ENCODE measurements at regions not wholly inside any gene's neighbourhood (a gene's known extent, or its start where the extent isn't known, plus 50 kb on each side); places are given as distances from the start of the nearest gene placed in this dataset.

- H3K4me1 ChIP-seq (ENCODE audit: insufficient read depth), result no peaks in the 10 kb centered on the region
- H4K20me1 ChIP-seq (ENCODE audit: insufficient read depth, poor library complexity, severe bottlenecking), result no peaks in the 10 kb centered on the region
- H3K4me2 ChIP-seq, result no peak overlapping the region
- no peaks in the 10 kb centered on the region for H3K79me2 ChIP-seq
- no peak overlapping the region for H3K4me3 ChIP-seq
- no peak for TF ChIP-seq CTCF (IDR thresholded peaks at IDR 0.05; ENCODE audit: poor library complexity)
- no peak for TF ChIP-seq EZH2 (IDR thresholded peaks at IDR 0.05; ENCODE audit: borderline replicate concordance)
- no peak for TF ChIP-seq EZH2phosphoT487 (IDR thresholded peaks at IDR 0.05; ENCODE audit: low read depth, severe bottlenecking, unreplicated experiment)
- H2AFZ ChIP-seq, result no peak overlapping the region
- no peaks in the 10 kb centered on the region for H3K36me3 ChIP-seq (replicated peaks; ENCODE audit: insufficient read depth, low read depth)
- WGBS (ENCODE audit: low lambda C conversion rate, missing lambda C conversion rate), result 75% methylated on average over 3 of the region's 3 CpGs
- H3K27ac ChIP-seq, result no peak overlapping the region
- no peaks in the 10 kb centered on the region for H3K9me2 ChIP-seq (replicated peaks; ENCODE audit: insufficient read depth)
- no peak for DNase-seq (ENCODE audit: low spot score)
- no peaks in the 10 kb centered on the region for H3K27me3 ChIP-seq
- no peaks in the 10 kb centered on the region for H3K9me3 ChIP-seq (ENCODE audit: low read depth)
Measured at GRCh38 chr11:90803366-90803765, 580.5 kb upstream of the CHORDC1 start.

- Histone ChIP-seq H3K36me3 (replicated peaks; ENCODE audit: insufficient read depth, low read depth) (no peaks in the 10 kb centered on the region), H3K9me2 (replicated peaks; ENCODE audit: insufficient read depth) (no peaks in the 10 kb centered on the region), H3K4me2 (no peak overlapping the region), H3K4me1 (ENCODE audit: insufficient read depth) (no peaks in the 10 kb centered on the region), H2AFZ (no peak overlapping the region), H3K27me3 (no peaks in the 10 kb centered on the region), H3K27ac (no peak overlapping the region), H3K79me2 (no peaks in the 10 kb centered on the region), H4K20me1 (ENCODE audit: insufficient read depth, poor library complexity, severe bottlenecking) (no peaks in the 10 kb centered on the region), H3K9me3 (ENCODE audit: low read depth) (no peaks in the 10 kb centered on the region), H3K4me3 (no peak overlapping the region)
- TF ChIP-seq EZH2phosphoT487 (IDR thresholded peaks at IDR 0.05; ENCODE audit: low read depth, severe bottlenecking, unreplicated experiment) (no peak), EZH2 (IDR thresholded peaks at IDR 0.05; ENCODE audit: borderline replicate concordance) (no peak), CTCF (IDR thresholded peaks at IDR 0.05; ENCODE audit: poor library complexity) (no peak)
- WGBS (ENCODE audit: low lambda C conversion rate, missing lambda C conversion rate), result 66% methylated on average over 3 of the region's 3 CpGs
- DNase-seq (ENCODE audit: low spot score), result no peak
Measured at GRCh38 chr11:90798769-90799168, 575.9 kb upstream of the CHORDC1 start.

- Histone ChIP-seq H3K9me3 (ENCODE audit: low read depth) (no peaks in the 10 kb centered on the region), H3K79me2 (no peaks in the 10 kb centered on the region), H3K27ac (peak overlapping the region; percentile 16), H3K4me2 (no peak overlapping the region), H3K27me3 (no peaks in the 10 kb centered on the region), H3K36me3 (replicated peaks; ENCODE audit: insufficient read depth, low read depth) (no peaks in the 10 kb centered on the region), H3K4me3 (no peak overlapping the region), H3K9me2 (replicated peaks; ENCODE audit: insufficient read depth) (no peaks in the 10 kb centered on the region), H3K4me1 (ENCODE audit: insufficient read depth) (no peaks in the 10 kb centered on the region), H2AFZ (no peak overlapping the region), H4K20me1 (ENCODE audit: insufficient read depth, poor library complexity, severe bottlenecking) (no peaks in the 10 kb centered on the region)
- no peak for TF ChIP-seq EZH2 (IDR thresholded peaks at IDR 0.05; ENCODE audit: borderline replicate concordance)
- TF ChIP-seq CTCF (IDR thresholded peaks at IDR 0.05; ENCODE audit: poor library complexity), result no peak
- no peak for TF ChIP-seq EZH2phosphoT487 (IDR thresholded peaks at IDR 0.05; ENCODE audit: low read depth, severe bottlenecking, unreplicated experiment)
- WGBS (ENCODE audit: low lambda C conversion rate, missing lambda C conversion rate), result 63% methylated on average over 4 of the region's 4 CpGs
- DNase-seq (ENCODE audit: low spot score), result no peak
Measured at GRCh38 chr11:90795746-90796145, 572.9 kb upstream of the CHORDC1 start.

GRCh38 chr11:90788961-90789360 lies 566.1 kb upstream of the CHORDC1 start:
- no peak overlapping the region for H2AFZ ChIP-seq
- H3K4me2 ChIP-seq, result no peak overlapping the region
- no peaks in the 10 kb centered on the region for H3K27me3 ChIP-seq
- no peaks in the 10 kb centered on the region for H3K4me1 ChIP-seq (ENCODE audit: insufficient read depth)
- no peak overlapping the region for H3K4me3 ChIP-seq
- H3K36me3 ChIP-seq (replicated peaks; ENCODE audit: insufficient read depth, low read depth), result no peaks in the 10 kb centered on the region
- DNase-seq (ENCODE audit: low spot score), result no peak
- no peaks in the 10 kb centered on the region for H3K9me2 ChIP-seq (replicated peaks; ENCODE audit: insufficient read depth)
- peaks cover 4% of the 10 kb centered on the region for H3K9me3 ChIP-seq (ENCODE audit: low read depth)
- whole genome bisulfite sequencing (ENCODE audit: low lambda C conversion rate, missing lambda C conversion rate), result 87% methylated on average over 3 of the region's 3 CpGs
- no peaks in the 10 kb centered on the region for H4K20me1 ChIP-seq (ENCODE audit: insufficient read depth, poor library complexity, severe bottlenecking)
- H3K27ac ChIP-seq, result no peak overlapping the region
- no peaks in the 10 kb centered on the region for H3K79me2 ChIP-seq
- TF ChIP-seq CTCF (IDR thresholded peaks at IDR 0.05; ENCODE audit: poor library complexity) (no peak), EZH2phosphoT487 (IDR thresholded peaks at IDR 0.05; ENCODE audit: low read depth, severe bottlenecking, unreplicated experiment) (no peak), EZH2 (IDR thresholded peaks at IDR 0.05; ENCODE audit: borderline replicate concordance) (no peak)

Data from hepatocyte (in vitro differentiated cells).